GM12891 (cell line): ENCODE measurements at regions not wholly inside any gene's neighbourhood (a gene's known extent, or its start where the extent isn't known, plus 50 kb on each side); places are given as distances from the start of the nearest gene placed in this dataset.

Experiments used
- POLR2A ChIP-seq: IDR thresholded peaks from 2 replicates; pipeline ENCODE4 v1.6.1; 2011; ENCODE audit warnings: low read depth, low read length, control low read depth
- POLR2AphosphoS5 ChIP-seq: IDR thresholded peaks from 2 replicates; pipeline ENCODE4 v1.6.1; 2011; ENCODE audit warnings: low read depth, low read length, control low read depth
- POU2F2 ChIP-seq: IDR thresholded peaks from 2 replicates; pipeline ENCODE4 v1.6.1; 2011; ENCODE audit warnings: low read depth, mild to moderate bottlenecking, control low read depth, low read length, moderate library complexity
- TAF1 ChIP-seq: IDR thresholded peaks from 2 replicates; pipeline ENCODE4 v1.6.1; 2011; ENCODE audit warnings: low read depth, low read length, control low read depth

DNA sequence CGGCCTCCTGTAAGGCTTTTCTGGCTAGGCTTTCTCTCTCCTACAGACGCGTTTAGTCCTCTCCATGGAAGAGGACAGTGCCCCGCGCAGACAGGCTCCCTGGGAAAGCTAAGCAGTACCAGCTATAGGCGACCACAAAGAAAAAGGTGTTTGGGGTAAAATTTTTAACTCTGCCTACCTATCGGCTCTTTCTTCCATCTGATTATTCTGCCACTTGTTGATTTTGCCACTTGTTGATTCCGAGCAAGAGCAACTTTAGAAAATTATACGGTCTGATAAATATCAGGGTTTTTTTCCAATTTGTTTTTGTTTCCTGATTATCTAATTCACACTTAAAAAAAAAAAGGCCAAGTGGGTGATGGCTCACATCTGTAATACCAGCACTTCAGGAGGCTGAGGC lies 1600.5 kb upstream of the TENM3 start:
- TF ChIP-seq TAF1 = no peak
- TF ChIP-seq POU2F2 = no peak
- no peak for TF ChIP-seq POLR2A
- no peak for TF ChIP-seq POLR2AphosphoS5
